Retina (tissue), 1 donor: ENCODE measurements at regions not wholly inside any gene's neighbourhood (a gene's known extent, or its start where the extent isn't known, plus 50 kb on each side); places are given as distances from the start of the nearest gene placed in this dataset.

Experiments used
- DNase-seq: peaks from one replicate; pipeline ENCODE4 v3.0.0-alpha.2; 2016

DNA sequence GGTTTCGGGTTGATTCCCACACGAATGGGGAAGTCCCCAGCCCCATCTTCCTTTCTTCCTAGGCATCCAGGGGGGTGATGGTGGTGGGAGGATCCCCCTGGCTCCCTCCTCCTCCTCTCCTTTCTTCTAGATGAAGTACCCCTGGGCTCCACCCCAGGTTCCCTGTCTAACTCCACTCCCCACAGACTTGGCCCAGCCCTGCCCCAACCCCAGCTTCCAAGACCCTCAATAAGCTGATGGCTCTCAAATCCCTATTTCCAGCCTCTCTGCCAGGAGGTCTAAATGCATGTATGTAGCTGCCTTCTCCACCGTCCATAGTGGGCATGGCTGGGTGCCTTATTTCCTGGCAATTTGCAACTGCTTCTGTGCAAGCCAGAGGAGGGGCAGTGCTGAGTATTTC lies 383.7 kb downstream of the BCL11B start:
- DNase-seq = no peak

DNA sequence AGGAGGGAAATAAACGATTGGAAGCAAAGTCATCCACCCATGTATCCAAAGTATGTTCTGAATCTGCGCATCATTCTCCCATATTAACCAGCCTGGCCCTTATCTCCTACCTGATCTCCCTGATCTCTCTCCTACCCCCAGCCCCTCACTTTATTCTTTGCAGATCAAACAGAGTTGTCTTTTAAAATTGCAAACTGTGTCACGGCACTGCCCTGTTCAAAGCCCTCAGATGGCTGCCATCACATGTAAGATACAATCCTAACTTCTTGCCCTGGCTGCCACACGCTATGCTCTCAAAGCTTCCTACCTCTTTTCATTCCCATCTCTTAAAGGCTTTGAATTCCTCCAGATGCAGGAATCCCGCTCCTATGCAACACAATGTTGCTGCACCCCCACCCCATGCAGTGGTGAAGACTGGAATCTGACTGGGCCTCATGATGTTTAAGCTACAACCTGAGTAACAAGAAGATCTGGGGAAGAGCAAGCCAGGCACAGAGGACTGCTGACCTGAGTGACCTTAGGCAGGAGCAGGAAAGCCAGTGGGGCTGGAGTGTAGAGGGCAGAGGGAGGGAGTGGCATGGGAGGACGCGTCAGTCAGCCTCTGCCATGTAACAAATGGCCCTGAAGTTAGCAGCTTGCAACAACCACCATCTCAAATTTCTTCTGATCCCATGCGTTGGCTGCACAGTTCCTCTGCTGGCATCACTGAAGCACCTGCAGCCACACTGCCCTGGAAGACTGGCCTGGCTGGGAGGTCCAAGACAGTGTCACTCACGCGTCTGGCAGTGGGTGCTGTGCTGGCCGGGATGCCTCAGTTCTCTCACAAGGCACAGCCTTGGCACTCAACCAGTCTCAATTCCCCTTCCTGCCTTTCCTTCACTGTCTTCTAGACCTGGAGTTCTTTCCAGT lies 382.8 kb downstream of the BCL11B start:
- DNase-seq = no peak

DNA sequence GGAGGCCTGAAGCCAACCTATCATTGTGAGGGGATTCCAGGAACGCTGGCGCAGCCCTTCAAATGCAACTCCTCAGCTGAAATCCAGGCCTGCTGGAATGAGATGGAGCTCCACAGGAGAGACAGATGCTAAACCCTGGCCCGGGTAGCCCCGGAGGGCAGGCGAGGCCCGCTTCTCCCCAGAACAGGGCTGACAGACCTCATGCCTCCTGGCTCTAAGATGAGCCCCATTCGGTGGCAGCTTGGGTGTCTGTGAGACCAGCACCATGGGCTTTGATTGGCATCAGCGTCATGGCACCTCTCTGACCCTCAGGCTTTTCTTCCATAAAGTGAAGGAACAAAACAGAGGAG lies 382.2 kb downstream of the BCL11B start:
- DNase-seq = no peak

DNA sequence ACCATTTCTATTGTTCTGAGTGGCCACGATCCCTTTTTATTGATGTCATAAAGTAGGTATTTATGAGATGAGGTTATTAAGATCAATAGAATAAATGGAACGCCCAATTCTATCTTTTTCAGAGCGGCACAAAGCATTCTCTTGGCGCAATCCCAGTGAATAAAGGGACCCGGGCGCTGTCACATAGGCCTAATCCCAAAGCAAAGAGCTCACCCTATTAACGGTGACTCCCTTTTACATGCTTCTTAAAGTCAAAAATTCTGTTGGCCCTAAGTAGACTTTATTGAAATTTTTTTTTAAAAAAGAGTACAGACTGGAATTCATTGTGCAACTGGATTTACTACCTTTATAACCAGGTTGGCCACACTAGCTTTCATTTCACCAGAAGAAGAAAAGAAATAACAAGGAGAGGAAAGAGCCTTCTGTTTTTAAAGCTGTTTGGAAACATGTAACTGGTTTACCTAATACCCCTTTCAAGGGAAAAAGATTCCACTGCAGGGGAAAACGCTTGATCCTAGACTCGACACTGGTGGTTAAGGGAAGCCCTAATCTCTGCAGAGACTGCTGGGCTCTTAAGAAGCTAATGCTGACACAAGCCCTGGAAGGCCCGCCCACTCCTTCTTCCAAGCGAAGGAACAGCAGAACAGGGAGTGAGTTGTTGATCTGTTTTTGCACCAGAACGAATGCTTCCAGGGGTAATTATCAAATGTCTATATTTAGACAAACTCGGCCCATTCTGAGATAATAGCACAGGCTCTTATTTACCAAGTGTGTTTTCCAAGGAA lies 381.2 kb downstream of the BCL11B start:
- no peak for DNase-seq

DNA sequence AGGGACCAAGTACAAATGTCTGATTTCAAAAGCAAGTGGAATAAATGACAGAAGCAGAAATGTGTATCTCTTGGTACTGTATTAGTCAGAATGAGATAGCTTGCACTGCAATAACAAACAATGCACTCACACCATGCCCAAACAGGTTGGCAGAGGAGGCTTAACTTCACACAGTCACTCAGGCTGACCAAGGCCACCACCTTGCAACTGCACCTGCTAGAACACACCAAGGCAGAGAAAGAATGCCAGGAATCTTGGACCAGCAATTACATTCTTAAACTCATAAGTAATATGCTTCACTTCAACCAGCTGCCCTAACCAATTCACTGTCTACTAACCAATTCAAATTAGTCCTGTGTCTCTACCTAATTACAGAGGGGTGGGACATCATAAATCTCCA lies 378.3 kb downstream of the BCL11B start:
- no peak for DNase-seq

DNA sequence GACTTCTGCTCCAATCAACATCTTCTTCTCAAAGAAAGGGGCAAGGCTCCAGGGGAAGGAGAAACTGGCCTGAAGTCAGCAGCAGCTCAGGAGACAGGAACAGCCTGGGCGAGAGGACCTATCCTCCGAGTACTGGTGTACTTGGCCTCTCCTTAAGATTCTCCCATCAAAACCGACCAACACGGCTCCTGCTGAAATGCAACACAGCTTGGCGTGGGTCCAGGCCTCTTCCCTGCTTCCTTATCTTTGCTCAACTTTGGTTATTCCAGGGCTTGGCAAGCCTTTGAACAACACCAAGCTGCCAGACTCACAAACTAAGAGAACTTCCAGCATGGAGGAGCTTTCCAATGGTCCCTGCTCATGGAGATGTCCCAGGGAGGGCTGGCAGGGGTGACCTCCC lies 377.4 kb downstream of the BCL11B start:
- DNase-seq = no peak

DNA sequence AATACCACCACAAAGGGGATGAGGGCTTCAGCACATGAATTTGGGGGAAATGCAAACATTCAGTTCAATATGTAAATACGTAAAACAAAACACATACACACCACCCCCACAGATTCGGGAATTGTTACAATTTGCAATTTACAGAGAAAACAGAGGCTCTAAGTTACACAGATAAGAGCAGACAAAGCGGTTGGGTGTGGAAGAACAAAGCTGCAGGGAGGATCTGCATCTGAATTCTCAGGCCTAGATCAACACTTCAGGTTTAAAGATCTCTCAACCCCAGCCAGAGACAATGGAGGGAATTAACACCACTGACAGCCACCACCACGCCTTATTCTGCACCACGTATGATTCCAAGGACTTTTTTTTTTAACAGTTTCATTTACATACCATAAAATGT lies 375.5 kb downstream of the BCL11B start:
- no peak for DNase-seq

DNA sequence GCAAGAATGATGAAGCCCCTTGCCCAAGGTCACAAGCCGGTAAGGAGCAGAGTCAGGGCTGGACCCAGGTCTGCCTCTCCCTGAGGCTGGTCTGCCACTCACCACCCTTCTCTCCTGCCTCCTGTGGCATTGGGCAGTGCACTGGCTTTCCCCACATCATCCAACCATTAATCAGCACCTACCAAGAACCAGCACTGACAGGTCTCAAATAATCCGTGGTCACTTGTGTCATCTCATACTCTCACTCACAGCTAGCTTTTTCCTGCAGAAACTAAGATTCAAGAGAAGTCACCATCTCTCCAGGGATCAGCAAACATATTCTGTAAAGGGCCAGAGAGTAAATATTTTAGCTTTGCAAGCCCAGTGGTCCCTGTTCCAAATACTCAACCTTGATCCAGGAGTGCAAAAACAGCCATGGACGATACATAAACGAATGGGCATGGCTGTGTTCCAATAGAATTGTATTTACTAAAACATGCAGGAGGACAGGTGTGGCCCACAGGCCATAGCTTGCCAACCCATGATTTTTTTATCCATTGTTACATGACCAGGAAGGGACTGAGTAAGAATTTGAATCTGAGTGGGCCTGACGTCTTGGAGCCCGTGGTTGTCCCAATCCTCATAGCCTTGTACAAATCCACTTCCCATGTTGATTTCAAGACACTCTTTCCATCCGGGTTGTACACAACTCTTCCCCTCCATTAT lies 374.2 kb downstream of the BCL11B start:
- no peak for DNase-seq

DNA sequence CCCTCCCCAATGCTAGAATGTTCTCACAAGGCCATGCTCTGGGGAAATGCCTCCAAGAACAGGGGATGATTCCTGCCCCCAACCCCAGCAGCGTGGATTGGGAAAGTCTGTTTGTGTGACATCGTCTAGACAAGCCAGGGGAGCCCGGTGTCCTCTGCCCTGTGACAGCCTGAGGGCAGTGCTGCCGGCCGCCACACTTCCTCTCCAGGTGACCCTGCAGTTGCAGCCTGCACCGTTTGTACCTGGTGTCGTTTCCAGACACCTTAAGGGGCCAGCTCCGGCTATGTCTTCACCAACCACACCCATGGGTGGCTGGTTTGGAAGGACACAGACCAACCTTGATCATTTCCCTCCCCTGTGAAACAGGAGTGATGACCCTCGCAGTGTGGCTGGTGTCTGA lies 372.6 kb downstream of the BCL11B start:
- DNase-seq = no peak

DNA sequence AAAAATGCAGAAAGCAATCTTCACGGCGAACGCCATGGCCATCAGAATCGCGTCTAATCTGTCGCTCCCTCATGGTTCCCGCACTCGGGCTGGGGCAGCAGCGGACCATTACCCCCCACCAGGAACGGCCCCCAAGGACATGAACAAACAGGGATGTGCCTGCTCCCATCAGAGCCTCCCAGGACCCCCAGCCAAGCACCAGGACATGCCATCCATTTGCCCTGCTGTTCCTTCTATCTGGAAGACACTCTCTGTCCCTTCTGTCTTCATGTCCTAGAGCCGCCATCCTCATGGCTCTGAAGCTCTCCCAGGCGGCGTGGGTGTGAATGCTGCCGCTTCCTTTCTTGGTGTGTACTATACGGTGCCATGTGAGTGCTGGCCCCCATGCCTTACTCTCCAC lies 371.8 kb downstream of the BCL11B start:
- no peak for DNase-seq

DNA sequence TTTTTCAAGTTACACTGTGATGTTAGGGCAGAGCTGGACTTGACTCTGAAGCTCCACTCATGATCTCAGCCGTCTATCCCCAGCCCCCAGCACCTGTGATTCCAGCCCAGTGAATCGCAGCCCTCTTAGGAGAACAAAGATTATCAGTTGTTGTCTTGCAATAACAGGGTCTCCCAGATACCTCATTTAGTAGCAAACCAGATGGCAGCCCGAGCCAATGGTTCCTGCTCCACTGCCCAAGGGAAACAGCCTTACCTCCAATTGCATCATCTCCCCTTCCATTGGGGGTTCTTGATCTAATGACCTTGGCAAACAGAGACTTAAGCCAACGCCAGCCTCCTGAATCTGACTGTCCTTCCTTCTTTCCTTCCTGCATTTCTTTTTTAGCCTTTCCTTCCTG lies 371.2 kb downstream of the BCL11B start:
- no peak for DNase-seq

DNA sequence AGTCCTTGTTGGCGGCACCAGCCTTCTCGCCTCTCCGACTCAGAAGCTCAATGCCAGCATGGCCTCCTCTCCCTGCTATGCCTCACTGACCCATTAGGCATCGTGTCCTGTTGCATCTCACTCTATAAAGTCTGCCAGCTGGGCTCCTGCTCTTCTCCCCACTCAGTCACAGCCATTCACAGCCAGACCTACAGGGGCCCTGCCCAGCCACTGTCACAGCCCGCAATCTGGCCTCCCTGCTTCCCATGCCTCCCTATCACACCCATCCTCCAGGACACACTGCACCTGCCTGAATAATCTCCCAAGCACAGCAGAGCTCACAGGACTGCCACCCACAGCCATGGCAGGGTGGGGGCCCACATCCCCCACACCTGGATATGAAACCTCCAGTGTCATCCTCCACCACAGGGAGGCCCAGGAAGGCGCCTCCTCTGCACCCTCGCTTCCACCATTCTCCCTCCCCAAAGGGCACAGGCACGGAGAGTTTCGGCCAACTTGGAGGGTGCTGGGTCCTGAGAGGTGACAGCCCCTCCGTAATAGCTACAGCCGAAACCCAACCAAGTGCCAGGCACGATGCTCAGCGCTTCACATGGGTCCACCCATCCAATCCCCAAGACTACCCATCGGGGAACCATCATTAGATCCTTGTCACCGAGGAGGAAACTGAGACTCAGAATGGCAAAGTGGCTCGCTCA lies 370.3 kb downstream of the BCL11B start:
- DNase-seq = no peak

DNA sequence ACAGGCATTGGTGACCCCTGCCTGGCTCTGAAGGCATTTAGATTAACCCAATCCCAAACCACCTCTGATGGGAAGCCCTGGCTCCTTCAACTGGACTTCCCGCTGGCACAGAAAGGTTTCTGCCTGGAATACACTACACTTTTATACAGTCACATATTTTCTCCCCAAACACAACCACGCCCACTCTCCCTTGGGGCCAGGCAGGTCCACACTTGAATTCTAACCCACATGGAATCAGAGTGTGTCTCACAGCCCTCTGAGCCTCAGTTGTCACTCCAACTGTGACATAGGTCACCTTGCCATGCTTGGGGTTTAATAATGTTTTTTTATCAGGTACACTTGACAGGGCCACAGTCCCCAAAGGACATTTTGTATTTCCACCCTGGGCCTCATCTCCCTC lies 368.6 kb downstream of the BCL11B start:
- no peak for DNase-seq

DNA sequence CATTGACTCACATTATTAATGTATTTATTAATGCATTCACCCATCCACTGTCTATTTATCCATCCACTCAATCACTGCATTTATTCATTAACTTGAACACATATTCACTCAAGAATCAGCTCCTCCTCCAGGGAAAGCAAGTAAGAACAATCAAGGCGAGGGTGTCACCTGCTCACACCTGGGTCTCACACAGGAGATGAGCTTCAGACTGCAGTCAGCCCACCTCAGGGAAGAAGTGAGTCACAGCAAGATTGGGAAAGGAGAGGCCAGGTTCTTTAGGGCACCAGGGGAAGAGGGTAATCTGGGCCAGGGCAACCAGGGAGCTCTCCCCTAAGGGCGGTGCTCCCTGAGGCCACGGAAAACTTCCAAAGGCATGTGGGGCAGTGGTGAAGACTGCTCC lies 367.3 kb downstream of the BCL11B start:
- DNase-seq = no peak

DNA sequence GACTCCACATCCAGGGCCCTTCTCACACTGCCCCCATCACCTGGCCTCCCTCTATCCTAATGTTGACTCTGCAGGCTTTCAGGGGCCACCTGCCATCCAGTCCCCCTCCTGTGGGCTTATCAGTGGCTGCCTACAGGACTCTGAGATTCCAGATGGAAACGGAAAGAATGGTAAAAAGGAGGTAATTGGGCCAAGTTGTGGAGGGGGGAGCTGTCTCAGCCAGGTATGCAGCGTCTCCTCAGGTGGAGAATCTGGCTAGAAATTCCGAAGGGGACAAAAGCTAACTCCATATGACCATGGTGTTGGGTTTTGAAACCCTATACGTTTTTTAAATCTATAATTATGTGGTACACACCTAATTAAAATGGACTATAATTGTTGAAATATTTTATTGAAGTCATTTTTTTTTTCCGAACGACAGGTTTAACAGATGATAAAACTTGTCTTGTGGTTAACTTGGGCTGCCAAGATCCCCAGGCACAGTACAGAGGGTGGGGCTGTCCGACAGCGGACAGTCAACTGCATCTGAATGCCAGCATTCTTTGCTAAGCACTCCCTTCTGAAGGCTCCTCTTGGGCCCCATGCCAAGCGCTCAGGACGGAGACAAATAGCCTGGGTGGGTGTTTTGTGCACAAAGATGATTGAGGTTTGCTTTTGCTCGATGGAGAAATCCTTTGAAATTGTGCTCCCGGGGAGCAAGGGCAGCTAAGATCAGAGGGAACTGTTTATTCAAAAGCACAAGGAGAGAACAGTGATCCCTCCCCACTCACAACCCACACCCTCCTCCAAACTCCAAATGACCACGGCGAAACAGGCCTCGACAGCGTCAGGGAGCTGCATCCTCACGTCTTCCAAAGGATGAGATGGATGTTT lies 365.6 kb downstream of the BCL11B start:
- DNase-seq = peak; percentile 24

DNA sequence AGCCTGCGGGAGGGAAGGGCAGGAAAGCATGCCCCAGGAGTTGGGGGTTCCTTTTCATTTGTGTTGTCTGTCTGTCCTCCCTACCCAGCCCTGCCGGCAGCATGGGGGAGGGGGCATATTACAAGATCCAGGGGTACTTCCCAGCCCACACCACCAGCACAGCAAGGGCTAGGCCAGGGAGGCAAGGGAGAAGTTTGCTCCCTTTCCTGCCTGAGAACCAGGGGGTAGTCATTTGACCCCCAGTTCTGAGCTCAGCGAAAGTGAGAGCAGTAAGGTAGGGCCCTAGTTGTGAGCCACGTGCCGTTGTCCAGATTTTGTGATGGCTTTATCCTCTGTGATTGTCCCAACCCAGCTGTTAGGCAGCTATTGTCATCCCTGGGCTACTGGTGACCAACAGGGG lies 364.7 kb downstream of the BCL11B start:
- no peak for DNase-seq

DNA sequence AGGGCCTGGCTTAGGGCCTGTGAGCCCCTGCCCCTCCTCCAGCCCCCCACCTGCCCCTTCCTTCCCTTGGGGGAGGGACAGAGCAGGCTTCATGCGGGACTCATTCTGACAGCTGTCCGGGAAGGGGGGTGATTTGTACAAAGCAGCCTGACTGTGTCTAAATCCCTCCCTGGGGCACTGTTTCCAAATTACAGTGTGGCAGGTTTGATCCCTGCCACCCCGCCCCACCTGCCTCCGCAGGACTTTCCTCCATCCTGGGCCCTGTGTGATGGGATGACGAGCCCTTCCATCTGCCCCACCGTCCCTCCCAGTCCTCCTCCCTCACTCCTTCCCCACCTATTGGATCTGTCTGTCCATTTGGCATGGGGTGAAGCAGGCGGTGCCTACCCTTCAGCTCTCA lies 363.9 kb downstream of the BCL11B start:
- DNase-seq = no peak

DNA sequence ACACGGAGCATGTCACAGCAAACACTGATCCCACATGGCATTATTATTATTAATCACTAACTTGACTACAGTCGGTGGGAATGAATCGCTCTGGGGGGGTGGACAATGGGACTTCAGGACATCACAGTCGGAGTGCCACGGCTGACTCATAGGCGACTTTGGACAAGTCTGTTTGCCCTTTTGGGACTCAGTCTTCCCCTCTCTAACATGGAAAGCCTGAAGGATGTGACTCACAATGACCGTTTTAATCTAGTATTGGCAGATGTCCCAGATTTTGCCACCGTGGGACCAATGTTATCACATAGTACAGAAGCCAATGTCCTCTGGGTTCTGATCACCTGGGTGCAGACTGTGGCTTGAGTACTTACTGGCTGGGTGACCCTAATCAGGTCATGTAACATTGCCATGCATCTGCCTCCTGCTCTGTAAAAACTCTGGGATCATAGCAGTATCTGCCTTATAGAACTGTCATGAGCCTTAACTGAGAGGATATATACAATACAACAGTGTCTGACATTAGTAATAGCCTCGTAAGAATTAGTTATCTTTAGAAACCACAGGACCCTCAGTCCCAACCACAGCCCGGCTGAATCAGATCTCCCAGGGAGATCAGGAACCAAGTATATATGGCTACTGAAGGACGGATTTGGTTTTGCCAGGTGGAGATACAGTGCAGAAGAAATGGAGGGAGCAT lies 362.6 kb downstream of the BCL11B start:
- DNase-seq = no peak

DNA sequence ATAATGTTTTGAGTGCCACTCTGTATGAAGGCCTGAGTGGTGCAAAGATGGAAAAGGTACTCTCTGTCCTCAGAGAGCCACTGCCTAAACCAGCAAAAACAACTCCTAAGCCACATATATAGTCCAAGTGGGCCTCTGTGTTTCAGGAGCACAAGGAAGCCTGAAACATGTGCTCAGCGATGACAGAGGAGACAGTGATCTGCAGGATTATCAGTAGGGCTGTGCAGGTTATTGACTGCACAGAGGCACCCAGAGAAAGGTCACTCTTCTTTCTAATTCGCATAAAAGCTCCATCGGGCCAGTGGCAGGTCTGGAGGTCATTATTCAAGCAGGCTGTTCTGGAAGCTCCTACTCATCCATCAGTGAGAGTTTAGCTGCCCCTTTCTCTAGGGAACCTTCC lies 361.9 kb downstream of the BCL11B start:
- no peak for DNase-seq

DNA sequence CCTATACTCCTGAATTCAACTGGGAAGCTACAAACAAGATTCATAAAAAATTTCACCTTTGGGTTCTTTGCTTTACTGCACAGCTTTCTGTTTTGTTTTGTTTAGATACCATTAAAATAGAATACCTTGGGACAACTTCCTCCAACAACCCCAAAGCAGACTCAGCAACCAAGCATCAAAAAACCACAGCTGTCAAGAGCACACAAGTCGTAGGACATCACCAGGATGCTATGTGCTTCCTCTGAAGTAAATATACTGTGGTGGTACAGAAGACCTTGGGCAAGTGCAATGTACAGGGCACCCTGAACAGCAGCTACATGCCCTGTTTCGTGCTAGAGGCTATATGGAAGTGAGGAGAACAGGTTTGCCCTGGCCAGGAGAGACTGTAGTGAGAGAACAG lies 359.3 kb downstream of the BCL11B start:
- no peak for DNase-seq

DNA sequence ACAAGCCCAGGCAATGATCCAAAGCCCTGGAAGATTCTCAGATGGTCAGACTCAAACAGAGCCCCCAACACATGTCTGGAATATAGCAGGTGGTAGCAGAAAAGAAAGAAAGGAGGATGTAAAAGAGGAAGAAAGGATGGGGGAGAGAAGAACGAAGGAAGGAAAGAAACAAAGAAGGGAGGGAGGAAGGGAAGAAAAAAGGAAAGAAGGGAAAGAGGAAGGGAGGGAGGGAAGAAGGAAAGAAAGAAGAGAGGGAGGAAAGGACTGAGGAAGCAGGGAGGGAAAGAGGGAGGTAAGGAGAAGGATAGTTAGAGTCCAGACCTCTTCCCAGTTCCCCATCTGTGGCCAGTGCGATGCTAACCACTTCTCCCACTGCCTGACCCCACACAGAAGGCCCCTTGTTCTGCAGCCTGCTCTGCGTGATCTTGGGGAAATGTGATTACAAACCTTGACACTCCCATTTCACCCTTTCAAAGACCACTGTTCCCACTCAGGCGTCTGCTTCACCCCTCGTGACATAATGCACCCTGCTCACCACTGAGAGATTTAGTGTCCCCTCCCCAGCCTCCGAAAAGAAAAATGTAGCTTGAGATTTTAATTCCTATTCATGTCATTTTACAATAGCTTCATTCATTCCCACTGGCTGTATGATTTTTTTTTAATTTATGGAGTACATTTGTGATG lies 357.9 kb downstream of the BCL11B start:
- no peak for DNase-seq
